ENCODE measurements at regions not wholly inside any gene's neighbourhood (a gene's known extent, or its start where the extent isn't known, plus 50 kb on each side); places are given as distances from the start of the nearest gene placed in this dataset.

DNA sequence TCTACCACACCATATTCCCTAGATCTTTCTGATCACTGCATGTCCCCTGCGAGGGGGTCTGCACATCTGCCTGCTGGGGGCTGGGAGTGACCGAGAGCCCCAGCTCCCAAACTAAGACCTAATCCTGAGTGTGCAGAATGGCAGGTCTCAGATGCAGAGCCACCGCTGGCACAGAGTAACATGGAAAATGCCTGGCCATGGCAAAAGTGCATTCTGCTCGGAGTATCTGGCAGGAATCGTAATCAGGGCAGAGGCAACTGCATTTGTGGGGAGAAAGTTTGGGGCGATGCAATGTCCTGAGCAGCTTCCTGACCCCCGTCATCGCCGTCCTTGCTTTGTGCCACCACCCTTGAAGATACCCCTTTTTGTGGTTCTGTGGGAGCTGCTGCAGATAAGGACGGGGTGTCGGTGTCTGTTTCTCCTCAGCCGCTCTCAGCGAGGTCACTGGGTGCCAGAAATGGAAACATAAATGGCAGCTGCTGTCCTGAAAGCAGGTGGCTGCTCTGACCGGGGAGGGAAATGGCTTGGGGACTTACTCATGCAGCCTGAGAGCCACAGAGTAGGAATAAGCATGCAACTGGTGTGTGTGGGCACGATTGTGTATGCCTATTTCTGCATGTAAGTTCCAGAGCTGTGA, 157.9 kb downstream of the LY86 start:
- TF ChIP-seq, protein P1, sequence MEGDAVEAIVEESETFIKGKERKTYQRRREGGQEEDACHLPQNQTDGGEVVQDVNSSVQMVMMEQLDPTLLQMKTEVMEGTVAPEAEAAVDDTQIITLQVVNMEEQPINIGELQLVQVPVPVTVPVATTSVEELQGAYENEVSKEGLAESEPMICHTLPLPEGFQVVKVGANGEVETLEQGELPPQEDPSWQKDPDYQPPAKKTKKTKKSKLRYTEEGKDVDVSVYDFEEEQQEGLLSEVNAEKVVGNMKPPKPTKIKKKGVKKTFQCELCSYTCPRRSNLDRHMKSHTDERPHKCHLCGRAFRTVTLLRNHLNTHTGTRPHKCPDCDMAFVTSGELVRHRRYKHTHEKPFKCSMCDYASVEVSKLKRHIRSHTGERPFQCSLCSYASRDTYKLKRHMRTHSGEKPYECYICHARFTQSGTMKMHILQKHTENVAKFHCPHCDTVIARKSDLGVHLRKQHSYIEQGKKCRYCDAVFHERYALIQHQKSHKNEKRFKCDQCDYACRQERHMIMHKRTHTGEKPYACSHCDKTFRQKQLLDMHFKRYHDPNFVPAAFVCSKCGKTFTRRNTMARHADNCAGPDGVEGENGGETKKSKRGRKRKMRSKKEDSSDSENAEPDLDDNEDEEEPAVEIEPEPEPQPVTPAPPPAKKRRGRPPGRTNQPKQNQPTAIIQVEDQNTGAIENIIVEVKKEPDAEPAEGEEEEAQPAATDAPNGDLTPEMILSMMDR (IDR thresholded peaks at IDR 0.05; ENCODE audit: low read depth, low read length) = no peak
- Histone ChIP-seq H3K27ac (peak overlapping the region; percentile 16), H3K27me3 (ENCODE audit: insufficient read depth, low read depth, severe bottlenecking) (no peaks in the 10 kb centered on the region), H3K4me3 (ENCODE audit: low read depth, low read length) (no peak overlapping the region), H3K9me3 (ENCODE audit: severe bottlenecking) (peaks cover 3% of the 10 kb centered on the region), H3K36me3 (no peaks in the 10 kb centered on the region)
- DNase-seq = peak; percentile 66

DNA sequence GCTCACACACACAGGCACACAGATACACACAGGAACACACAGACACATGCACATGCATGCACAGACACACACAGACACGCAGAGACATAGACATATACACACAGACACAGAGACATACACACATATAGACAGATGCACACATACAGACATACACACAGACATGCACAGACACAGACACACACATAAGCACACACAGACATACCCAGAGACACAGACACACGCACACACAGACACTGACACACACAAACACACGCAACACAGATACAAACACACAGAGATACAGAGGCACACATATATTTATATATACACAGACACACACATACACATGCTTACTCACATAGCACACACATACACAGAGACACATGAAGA, 158.4 kb downstream of the LY86 start:
- H3K4me3 ChIP-seq (ENCODE audit: low read depth, low read length) = no peak overlapping the region
- H3K9me3 ChIP-seq (ENCODE audit: severe bottlenecking) = peaks cover 3% of the 10 kb centered on the region
- H3K27ac ChIP-seq = no peak overlapping the region; the same call in 1 of the 2 replicates
- H3K27me3 ChIP-seq (ENCODE audit: insufficient read depth, low read depth, severe bottlenecking) = no peaks in the 10 kb centered on the region
- no peak for DNase-seq
- TF ChIP-seq, protein P1 (IDR thresholded peaks at IDR 0.05; ENCODE audit: low read depth, low read length) = no peak
- H3K36me3 ChIP-seq = no peaks in the 10 kb centered on the region

DNA sequence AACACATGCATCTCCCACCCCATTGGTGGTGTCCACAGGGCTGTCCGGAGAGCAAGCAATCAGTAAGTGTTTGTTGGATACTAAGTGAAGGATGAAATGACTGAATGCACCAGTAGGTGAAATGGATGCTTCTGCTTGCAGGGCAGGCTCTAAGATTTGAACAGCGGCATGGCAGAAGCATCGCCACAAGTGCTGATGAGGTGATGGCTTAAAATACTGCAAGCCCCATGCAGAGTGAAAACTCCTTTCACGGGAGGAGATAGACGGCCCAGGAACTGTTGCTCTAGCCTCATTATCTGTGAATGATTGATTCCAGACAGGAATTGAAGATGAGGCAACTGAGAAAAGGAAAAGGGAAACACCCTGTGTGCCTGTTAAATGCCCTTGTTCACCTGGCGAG, 158.9 kb downstream of the LY86 start:
- Histone ChIP-seq H3K27me3 (ENCODE audit: insufficient read depth, low read depth, severe bottlenecking) (no peaks in the 10 kb centered on the region), H3K27ac (peak overlapping the region; percentile 84; the same call in 1 of the 2 replicates), H3K9me3 (ENCODE audit: severe bottlenecking) (peaks cover 3% of the 10 kb centered on the region), H3K36me3 (no peaks in the 10 kb centered on the region), H3K4me3 (ENCODE audit: low read depth, low read length) (no peak overlapping the region)
- TF ChIP-seq, protein P1 (IDR thresholded peaks at IDR 0.05; ENCODE audit: low read depth, low read length) = no peak
- no peak for DNase-seq

DNA sequence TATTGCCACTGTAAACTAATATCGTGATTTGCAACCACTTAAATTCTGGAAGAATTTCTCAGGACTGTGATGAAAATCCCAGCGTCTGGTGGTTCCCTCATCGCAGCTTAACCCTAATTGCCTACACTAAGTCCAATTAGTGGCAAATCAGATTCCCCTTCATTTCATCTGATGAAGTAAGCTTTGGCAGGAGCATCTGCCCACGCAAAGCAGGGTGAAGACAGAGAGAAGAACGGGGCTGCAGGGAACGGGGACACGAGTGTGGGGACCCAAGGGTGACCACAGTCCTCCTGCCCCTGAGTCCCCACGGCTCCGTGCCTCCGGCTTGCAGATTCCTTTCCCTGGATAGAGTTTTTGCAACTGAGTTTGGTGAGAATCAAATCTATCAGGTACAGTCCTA, 159.5 kb downstream of the LY86 start:
- peaks cover 3% of the 10 kb centered on the region for H3K9me3 ChIP-seq (ENCODE audit: severe bottlenecking)
- DNase-seq = peak; percentile 78
- H3K27me3 ChIP-seq (ENCODE audit: insufficient read depth, low read depth, severe bottlenecking) = no peaks in the 10 kb centered on the region
- H3K4me3 ChIP-seq (ENCODE audit: low read depth, low read length) = peak overlapping the region; percentile 44
- no peaks in the 10 kb centered on the region for H3K36me3 ChIP-seq
- H3K27ac ChIP-seq = peak overlapping the region; percentile 84
- TF ChIP-seq, protein P1 (IDR thresholded peaks at IDR 0.05; ENCODE audit: low read depth, low read length) = no peak

DNA sequence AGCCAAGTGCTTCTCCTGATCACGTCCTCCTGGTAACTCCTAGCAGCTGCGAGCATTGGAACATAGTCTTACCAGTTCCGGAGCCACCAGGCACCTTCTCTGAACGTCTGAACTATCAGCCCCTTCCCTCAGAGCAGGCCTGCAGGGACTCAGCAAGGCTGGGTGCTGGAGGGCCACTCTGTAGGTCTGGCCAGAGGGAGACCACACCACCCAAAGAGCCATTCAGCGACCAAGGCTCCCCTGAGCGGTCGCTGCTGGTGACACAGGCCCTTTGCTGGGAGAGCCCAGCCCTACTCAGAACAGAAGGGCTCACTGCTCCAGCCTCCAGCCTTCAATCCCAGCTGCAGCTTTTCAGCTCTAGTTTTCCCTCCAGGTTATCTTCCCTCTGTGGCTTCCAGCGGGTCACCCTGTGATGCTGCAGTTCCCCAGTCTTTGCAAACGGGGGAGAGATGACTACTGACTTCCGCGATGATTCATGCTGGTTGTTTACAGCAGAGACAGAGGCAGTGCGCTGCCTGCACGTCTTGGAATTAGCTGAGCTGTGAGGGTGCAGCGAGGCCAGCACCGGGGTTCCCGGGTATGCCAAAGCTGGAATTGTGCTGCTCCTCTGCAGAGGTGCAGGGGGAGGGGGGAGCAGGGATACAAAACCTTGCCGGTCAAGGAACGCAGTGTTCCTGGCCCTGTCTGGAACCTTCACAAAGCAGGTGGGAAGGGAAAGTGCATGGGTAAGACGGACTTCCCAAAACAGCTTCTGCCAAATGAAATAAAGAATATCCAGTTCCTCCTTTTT, 161.4 kb downstream of the LY86 start:
- DNase-seq = peak; percentile 88
- Histone ChIP-seq H3K9me3 (ENCODE audit: severe bottlenecking) (peaks cover 3% of the 10 kb centered on the region), H3K27me3 (ENCODE audit: insufficient read depth, low read depth, severe bottlenecking) (no peaks in the 10 kb centered on the region), H3K4me3 (ENCODE audit: low read depth, low read length) (peak overlapping the region; percentile 0), H3K27ac (peak overlapping the region; percentile 84), H3K36me3 (no peaks in the 10 kb centered on the region)
- TF ChIP-seq, protein P1 (IDR thresholded peaks at IDR 0.05; ENCODE audit: low read depth, low read length) = peak; percentile 44; the same call in 1 of the 2 replicates

Measured in WERI-Rb-1 (cell line).